ENCODE measurements at regions not wholly inside any gene's neighbourhood (a gene's known extent, or its start where the extent isn't known, plus 50 kb on each side); places are given as distances from the start of the nearest gene placed in this dataset.

GRCh38 chr9:102113191-102113590 lies 374.7 kb upstream of the GRIN3A start:
- no peak for TF ChIP-seq EZH2phosphoT487 (IDR thresholded peaks at IDR 0.05; ENCODE audit: low read length)
- no peak for TF ChIP-seq CTCF (IDR thresholded peaks at IDR 0.05; ENCODE audit: low read length)
- no peak for TF ChIP-seq EZH2 (optimal IDR thresholded peaks at IDR 0.05; ENCODE audit: low read depth, low read length)
